ENCODE measurements at regions not wholly inside any gene's neighbourhood (a gene's known extent, or its start where the extent isn't known, plus 50 kb on each side); places are given as distances from the start of the nearest gene placed in this dataset.
"Not testable (repeated sequence)": the region's sequence is repeated elsewhere in the genome, so short reads cannot be mapped to it uniquely, and the experiment has no call there.

DNA sequence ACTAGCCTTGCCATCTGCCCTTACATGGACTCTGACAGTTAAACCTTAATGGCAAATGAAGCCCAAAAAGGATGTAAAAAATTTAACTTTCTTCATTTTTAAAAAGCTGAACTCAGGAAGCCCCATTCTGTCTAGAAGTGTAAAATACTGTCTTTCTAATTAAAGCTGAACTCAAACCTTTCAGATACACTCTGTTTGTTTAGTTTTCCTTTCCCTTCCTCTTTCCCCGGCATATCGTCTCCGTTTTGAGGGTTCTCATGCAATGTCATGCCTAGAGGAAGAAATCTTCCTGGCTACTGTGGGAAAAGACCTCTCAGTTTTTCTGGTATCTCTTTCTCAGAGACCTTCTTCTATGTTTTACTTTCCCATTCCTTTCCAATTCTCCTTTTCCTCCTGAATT is 841.5 kb downstream of the DTWD2 start:
- DNase-seq = no peak

- no peak for DNase-seq
These were observed 843.8 kb downstream of the DTWD2 start for GRCh38 chr5:118144540-118144939.

- no peak for DNase-seq
These were observed 849.0 kb downstream of the DTWD2 start for GRCh38 chr5:118139361-118139760.

- DNase-seq = no peak
These were observed 862.2 kb downstream of the DTWD2 start for GRCh38 chr5:118126159-118126558.

DNA sequence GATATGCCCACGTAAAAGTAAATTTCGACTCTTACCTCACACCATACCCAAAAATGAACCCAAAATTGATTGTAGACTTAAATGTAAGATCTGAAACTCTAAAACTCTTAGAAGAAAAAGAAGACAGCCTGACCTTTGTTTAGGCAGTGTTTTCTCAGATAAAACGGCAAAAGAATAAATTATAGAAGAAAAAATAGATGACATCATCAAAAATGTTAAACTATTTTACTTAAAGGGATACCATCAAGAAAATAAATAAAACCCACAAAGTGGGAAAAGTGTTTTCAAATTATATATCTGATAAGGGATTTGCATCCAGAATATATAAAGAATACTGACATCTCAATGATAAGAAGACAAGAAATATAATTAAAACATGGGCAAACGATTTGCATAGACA is 862.7 kb downstream of the DTWD2 start:
- DNase-seq = no peak

GRCh38 chr5:118121258-118121657 is 867.1 kb downstream of the DTWD2 start:
- no peak for DNase-seq

DNA sequence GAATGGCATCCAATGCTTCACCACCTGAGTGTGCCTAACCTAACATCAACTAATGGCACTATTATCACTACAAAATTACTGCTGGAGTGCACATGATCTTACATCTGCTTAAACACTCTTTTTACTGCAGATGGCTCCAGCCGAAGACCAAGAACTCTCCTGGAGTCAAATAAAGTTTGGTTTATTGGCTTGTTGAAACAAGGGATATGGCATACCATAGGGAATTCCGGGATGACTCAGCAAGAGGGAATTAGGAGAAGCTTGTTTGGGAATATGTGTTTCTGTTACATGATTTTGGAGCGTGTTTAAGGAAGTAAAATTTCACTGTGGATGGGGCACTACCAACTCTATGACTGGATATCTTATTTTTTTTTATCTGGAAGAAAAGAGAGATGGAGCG is 872.6 kb downstream of the DTWD2 start:
- DNase-seq = no peak

DNA sequence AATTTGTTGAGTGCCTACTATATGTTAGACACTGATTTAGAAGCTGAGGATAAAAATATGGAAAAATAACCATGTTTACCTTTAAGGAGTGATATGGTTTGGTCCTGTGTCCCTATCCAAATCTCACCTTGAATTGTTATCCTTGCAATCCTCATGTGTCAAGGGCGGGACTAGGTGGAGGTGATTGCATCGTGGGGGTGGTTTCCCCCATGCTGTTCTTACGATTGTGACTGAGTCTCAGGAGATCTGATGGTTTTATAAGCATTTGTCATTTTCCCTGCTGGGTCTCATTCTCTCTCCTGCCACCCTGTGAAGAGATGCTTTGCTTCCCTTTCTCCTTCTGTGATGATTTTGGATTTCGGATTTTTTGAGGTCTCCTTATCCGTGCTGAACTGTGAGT is 876.4 kb downstream of the DTWD2 start:
- DNase-seq = no peak

- DNase-seq = not testable (repeated sequence)
These were observed 881.1 kb downstream of the DTWD2 start for GRCh38 chr5:118107246-118107645.

DNA sequence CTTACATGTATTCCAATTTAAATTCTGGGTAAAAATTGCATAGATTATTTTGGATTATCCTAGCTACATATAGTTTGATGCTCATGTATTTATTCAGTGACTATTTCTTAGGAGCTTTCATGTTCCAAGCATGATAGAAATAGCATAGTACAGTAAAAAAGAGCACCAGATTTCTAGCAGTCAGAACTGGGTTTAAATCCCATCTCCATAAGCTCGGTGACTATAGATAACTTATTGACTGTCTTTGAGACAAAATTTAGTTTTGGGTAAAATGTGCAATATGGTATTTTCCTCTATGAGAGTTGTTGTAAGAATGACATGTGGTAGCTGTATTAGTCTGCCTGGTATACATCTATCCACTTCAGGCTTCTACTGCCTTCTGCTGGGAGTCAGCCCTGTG is 889.6 kb downstream of the DTWD2 start:
- no peak for DNase-seq

- DNase-seq = no peak
These were observed 893.2 kb downstream of the DTWD2 start for GRCh38 chr5:118095115-118095514.

GRCh38 chr5:118088448-118088847 is 899.9 kb downstream of the DTWD2 start:
- DNase-seq = no peak

GRCh38 chr5:118076490-118076889 is 911.9 kb downstream of the DTWD2 start:
- DNase-seq = no peak

DNA sequence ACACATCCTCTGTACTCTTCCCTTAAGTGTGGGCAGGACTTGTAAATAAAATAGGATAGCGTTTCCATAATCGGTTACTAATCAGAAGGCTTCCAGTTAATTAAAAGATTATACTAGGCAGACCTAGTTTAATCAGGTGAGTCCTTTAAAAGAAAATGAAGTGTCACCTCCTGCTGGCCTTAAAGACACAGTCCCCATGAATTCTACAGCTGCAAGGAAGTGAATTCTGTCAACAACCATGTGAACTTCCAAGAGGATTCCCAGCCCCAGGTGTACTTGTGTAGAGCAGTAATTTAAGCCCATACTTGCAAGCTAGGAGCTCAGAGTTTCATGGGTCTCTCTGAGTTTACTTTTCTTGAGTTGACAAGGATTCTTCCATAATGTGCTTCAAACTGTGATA is 918.3 kb downstream of the DTWD2 start:
- no peak for DNase-seq

DNA sequence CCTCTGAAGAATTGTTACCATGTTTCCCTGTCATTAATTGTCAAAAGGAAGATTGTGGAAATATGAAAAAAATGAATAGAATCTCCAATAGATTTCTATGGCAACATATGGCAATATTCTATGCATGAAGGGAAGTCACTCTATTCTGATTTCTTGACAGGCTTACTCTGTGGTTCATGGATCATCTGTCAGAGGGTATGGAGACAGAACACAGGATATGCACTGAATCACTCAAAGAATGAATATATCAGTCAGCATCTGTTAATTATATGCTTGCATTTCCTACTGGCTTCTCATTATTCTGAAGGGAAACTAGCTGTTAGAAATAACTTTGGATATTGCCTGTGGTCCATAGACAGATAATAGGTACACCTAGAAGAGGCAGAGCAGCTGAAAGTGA is 918.9 kb downstream of the DTWD2 start:
- DNase-seq = no peak

DNA sequence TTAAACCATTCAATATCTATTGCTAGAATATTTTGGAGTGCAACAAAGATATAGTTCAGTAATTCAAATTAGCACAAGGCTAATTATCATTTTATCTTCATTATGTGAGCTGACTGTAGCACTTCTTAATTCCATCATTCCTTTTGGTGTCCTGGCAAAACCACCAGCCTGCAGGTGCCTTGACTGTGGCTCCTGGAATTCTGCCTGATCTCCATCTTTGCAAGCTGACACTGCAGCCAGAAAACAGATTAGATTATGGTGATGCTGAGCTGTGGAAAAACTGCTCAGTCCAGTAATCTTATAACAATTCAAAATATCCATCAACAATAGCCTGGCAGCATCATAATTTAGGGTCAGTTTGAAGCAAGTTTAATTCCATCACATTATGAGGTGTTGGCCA is 919.5 kb downstream of the DTWD2 start:
- no peak for DNase-seq

- DNase-seq = not testable (repeated sequence)
These were observed 924.5 kb downstream of the DTWD2 start for GRCh38 chr5:118063836-118064235.

DNA sequence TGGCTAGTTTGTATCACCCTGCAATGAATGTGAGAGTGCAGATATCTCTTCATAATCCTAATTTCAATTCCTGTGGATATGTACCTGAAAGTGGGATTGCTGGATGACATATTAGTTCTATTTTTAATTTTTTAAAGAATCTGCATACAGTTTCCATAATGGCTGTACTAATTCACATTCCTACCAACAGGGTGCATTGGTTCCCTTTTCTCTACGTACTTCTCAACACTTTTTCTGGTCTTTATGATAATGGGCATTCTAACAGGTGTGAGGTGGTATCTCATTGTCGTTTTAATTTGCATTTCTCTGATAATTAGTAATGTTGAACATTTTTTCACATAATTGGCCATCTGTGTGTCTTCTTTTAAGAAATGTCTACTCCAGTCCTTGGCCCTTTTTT is 927.5 kb downstream of the DTWD2 start:
- DNase-seq = no peak

DNA sequence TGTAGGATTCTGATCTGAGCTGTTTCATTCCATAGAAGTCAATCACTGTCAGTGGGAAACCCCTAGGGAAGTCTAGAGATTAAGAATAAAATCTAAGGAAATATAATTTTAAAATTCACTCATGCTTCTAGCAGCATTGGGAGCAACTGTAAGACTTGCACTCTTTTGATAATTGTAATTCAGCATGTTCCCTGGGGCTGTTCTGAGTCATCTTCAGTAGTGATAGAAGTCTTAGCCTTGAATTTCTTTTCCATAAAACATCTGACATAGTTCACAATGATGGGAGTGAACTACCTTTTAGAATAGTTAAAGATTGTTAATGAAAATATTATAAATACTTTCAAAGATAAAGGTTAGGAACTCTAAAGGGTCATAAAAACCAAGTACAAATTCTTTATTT is 935.8 kb downstream of the DTWD2 start:
- DNase-seq = no peak

DNA sequence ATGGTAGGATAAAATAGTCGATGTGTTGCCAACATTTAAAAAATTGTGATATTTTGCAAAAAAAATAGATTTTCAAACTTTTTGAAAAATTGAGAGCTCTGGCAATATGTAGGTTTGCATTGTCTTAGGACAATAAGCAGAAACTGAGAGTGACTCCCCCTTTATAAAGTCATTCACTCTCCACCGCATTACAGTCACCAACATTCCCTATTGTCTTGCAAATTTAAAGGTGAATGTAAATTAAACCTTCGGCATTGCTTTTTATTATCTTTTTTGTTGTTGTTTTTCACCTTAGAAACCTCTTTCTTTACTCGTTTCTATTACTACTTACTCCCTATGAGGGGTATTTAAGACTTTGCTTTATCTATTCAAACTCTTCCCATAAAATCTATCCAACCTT is 944.2 kb downstream of the DTWD2 start:
- no peak for DNase-seq

DNA sequence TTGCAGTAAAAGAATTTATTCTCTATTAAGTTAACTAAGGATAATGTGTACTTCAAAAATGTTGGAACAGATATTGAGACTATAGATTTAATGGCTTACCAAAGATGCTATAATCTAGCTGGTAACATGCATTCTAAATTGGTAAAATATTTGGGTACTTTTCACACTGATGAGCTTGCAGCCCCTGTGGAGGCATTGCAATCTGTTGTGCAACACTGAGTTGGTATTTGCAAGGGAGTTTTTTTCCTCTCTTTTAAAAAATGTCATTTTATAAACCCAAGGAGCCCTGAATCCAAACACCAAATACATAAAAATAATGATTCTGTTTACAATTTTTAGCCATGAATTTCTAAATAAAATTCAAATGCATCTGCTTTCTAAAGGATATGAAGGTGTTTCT is 944.8 kb downstream of the DTWD2 start:
- DNase-seq = no peak

GRCh38 chr5:118042076-118042475 is 946.3 kb downstream of the DTWD2 start:
- DNase-seq = no peak

DNA sequence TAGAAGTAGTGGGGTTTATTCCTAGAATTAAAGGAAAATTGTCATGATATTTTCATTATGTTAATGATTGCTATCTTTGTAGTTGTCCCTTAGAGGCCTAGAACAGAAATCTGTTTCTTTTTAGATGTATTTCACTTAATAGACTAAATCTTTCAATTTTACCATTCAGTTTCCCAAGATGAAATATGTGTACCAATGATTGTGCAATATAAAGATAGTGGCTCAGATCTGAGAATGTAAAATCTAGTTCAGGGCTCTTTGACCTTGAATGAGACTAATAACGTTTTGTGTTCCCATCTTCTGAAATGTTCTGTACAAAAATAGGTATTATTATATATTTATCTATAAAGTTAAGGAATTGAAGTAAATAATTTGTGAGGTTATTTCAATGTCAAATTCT is 947.9 kb downstream of the DTWD2 start:
- no peak for DNase-seq

- no peak for DNase-seq
These were observed 954.5 kb downstream of the DTWD2 start for GRCh38 chr5:118033686-118034338.

DNA sequence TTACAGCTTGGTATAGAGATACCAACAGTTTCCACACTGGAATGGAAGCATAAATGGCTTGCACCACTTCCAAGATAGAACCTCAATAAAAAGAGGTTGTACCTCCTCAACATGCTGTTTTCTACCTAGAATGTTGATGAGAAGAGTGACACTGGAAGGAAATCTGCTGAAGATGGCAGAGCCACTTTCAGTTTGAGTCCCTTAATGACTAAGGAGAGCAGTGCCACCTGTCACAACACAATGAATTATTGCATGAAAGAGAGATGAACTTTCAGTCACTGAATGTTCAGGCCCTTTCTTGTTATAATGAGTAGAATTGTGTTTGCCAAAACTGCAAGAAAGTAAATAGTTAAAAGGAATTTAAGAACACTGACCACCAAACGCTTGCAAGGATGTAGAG is 958.5 kb downstream of the DTWD2 start:
- no peak for DNase-seq

GRCh38 chr5:118022062-118022461 is 966.3 kb downstream of the DTWD2 start:
- no peak for DNase-seq

Data from stimulated activated CD4-positive, alpha-beta T cell treated with anti-CD3 and anti-CD28 coated beads, Interleukin-2, amount 100 ng/mL, for 48 hours (primary cell).